HCT116 (cell line): ENCODE measurements at regions not wholly inside any gene's neighbourhood (a gene's known extent, or its start where the extent isn't known, plus 50 kb on each side); places are given as distances from the start of the nearest gene placed in this dataset.

ENCODE experiments used
- CEBPB ChIP-seq: IDR thresholded peaks from 2 replicates; pipeline ENCODE4 v1.6.1; 2012; ENCODE audit warnings: low read depth
- EGR1 ChIP-seq: IDR thresholded peaks from 2 replicates; pipeline ENCODE4 v1.6.1; 2012; ENCODE audit warnings: low read depth
- EZH2 ChIP-seq: fragments of 200-600 bp; sonication (generic); IDR thresholded peaks from 2 replicates; pipeline ENCODE4 v1.6.1; 2017; ENCODE audit warnings: antibody characterized with exemption, mixed run types
- FOSL1 ChIP-seq: IDR thresholded peaks from 2 replicates; pipeline ENCODE4 v1.6.1; 2012; ENCODE audit warnings: low read depth
- POLR2A ChIP-seq: IDR thresholded peaks from 2 replicates; pipeline ENCODE4 v1.7.0; 2011; ENCODE audit warnings: borderline replicate concordance; ENCODE audit not compliant: insufficient read depth, insufficient read length; ENCODE audit errors: extremely low read depth
- POLR2AphosphoS5 ChIP-seq: IDR thresholded peaks from 2 replicates; pipeline ENCODE4 v1.6.1; 2011; ENCODE audit warnings: mild to moderate bottlenecking, low read depth, low read length, moderate library complexity
- SIN3A ChIP-seq: IDR thresholded peaks from 2 replicates; pipeline ENCODE4 v1.6.1; 2012; ENCODE audit warnings: low read depth
- YY1 ChIP-seq: IDR thresholded peaks from 2 replicates; pipeline ENCODE4 v1.6.1; 2011; ENCODE audit warnings: low read length, low read depth, moderate library complexity, mild to moderate bottlenecking; ENCODE audit not compliant: insufficient replicate concordance; ENCODE audit errors: extremely low read depth
- TF ChIP-seq, protein P1 (sequence below), 3 experiments: fragments of 200-600 bp in 1 of 3; sonication (generic) in 1 of 3; IDR thresholded peaks in 2 of 3; conservative IDR thresholded peaks in 1 of 3; 2 replicates each; pipeline ENCODE4 v1.5.1; 2012 to 2017; ENCODE audit warnings: low read depth in 2 of 3, low read length in 2 of 3, antibody characterized with exemption in 1 of 3, borderline replicate concordance in 1 of 3, control low read depth in 1 of 3, mild to moderate bottlenecking in 1 of 3, mixed read lengths in 1 of 3, mixed run types in 1 of 3, moderate library complexity in 1 of 3; ENCODE audit not compliant: insufficient read depth in 1 of 3
- TF ChIP-seq, protein P2 (sequence below): IDR thresholded peaks from 2 replicates; pipeline ENCODE4 v1.6.1; 2012; ENCODE audit warnings: low read depth
- TF ChIP-seq, protein P3 (sequence below): IDR thresholded peaks from 2 replicates; pipeline ENCODE4 v1.6.1; 2012
- TF ChIP-seq, protein P4 (sequence below): IDR thresholded peaks from 2 replicates; pipeline ENCODE4 v1.6.1; 2011; ENCODE audit warnings: mild to moderate bottlenecking, low read length, moderate library complexity; ENCODE audit not compliant: insufficient replicate concordance; ENCODE audit errors: extremely low read depth

DNA sequence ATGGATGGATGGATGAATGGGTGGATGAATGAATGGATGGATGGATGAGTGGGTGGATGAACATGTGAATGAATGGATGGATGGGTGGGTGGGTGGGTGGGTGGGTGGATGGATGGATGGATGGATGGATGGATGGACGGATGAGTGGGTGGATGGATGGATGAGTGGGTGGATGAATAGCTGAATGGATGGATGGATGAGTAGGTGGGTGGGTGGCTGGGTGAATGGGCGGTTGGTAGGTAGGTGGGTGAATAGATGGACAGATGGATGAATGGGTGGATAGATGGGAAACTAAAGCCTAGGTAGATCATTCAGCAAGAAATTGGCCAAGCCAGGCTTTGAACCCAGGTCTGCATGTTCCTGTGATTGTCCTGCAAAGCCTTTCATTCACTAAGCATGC lies 155.6 kb downstream of the WNT5A start:
- no peak for TF ChIP-seq CEBPB
- TF ChIP-seq FOSL1 = no peak
- no peak for TF ChIP-seq POLR2A
- TF ChIP-seq, protein P1, sequence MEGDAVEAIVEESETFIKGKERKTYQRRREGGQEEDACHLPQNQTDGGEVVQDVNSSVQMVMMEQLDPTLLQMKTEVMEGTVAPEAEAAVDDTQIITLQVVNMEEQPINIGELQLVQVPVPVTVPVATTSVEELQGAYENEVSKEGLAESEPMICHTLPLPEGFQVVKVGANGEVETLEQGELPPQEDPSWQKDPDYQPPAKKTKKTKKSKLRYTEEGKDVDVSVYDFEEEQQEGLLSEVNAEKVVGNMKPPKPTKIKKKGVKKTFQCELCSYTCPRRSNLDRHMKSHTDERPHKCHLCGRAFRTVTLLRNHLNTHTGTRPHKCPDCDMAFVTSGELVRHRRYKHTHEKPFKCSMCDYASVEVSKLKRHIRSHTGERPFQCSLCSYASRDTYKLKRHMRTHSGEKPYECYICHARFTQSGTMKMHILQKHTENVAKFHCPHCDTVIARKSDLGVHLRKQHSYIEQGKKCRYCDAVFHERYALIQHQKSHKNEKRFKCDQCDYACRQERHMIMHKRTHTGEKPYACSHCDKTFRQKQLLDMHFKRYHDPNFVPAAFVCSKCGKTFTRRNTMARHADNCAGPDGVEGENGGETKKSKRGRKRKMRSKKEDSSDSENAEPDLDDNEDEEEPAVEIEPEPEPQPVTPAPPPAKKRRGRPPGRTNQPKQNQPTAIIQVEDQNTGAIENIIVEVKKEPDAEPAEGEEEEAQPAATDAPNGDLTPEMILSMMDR (IDR thresholded peaks at IDR 0.05 in 2 of 3, conservative IDR thresholded peaks at IDR 0.05 in 1 of 3; ENCODE audit: borderline replicate concordance in 1 of 3, insufficient read depth in 1 of 3, low read depth in 2 of 3, low read length in 2 of 3) = no peak
- TF ChIP-seq, protein P2, sequence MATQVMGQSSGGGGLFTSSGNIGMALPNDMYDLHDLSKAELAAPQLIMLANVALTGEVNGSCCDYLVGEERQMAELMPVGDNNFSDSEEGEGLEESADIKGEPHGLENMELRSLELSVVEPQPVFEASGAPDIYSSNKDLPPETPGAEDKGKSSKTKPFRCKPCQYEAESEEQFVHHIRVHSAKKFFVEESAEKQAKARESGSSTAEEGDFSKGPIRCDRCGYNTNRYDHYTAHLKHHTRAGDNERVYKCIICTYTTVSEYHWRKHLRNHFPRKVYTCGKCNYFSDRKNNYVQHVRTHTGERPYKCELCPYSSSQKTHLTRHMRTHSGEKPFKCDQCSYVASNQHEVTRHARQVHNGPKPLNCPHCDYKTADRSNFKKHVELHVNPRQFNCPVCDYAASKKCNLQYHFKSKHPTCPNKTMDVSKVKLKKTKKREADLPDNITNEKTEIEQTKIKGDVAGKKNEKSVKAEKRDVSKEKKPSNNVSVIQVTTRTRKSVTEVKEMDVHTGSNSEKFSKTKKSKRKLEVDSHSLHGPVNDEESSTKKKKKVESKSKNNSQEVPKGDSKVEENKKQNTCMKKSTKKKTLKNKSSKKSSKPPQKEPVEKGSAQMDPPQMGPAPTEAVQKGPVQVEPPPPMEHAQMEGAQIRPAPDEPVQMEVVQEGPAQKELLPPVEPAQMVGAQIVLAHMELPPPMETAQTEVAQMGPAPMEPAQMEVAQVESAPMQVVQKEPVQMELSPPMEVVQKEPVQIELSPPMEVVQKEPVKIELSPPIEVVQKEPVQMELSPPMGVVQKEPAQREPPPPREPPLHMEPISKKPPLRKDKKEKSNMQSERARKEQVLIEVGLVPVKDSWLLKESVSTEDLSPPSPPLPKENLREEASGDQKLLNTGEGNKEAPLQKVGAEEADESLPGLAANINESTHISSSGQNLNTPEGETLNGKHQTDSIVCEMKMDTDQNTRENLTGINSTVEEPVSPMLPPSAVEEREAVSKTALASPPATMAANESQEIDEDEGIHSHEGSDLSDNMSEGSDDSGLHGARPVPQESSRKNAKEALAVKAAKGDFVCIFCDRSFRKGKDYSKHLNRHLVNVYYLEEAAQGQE = no peak
- no peak for TF ChIP-seq YY1
- no peak for TF ChIP-seq POLR2AphosphoS5
- TF ChIP-seq EZH2 = no peak
- no peak for TF ChIP-seq SIN3A
- TF ChIP-seq, protein P3, sequence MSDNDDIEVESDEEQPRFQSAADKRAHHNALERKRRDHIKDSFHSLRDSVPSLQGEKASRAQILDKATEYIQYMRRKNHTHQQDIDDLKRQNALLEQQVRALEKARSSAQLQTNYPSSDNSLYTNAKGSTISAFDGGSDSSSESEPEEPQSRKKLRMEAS = no peak
- TF ChIP-seq, protein P4, sequence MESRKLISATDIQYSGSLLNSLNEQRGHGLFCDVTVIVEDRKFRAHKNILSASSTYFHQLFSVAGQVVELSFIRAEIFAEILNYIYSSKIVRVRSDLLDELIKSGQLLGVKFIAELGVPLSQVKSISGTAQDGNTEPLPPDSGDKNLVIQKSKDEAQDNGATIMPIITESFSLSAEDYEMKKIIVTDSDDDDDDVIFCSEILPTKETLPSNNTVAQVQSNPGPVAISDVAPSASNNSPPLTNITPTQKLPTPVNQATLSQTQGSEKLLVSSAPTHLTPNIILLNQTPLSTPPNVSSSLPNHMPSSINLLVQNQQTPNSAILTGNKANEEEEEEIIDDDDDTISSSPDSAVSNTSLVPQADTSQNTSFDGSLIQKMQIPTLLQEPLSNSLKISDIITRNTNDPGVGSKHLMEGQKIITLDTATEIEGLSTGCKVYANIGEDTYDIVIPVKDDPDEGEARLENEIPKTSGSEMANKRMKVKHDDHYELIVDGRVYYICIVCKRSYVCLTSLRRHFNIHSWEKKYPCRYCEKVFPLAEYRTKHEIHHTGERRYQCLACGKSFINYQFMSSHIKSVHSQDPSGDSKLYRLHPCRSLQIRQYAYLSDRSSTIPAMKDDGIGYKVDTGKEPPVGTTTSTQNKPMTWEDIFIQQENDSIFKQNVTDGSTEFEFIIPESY = no peak
- TF ChIP-seq EGR1 = no peak
